Fibroblast of lung (primary cell): ENCODE measurements at regions not wholly inside any gene's neighbourhood (a gene's known extent, or its start where the extent isn't known, plus 50 kb on each side); places are given as distances from the start of the nearest gene placed in this dataset.

Source experiments
- DNase-seq, 2 donors: peaks; one replicate each; pipeline versions ENCODE4 v3.0.0 to v3.0.0-alpha.2; 2010; ENCODE audit warnings: low read depth in 2 of 2
- H2AFZ ChIP-seq: 2 replicates; pipeline ENCODE4 v1.5.1; 2012; ENCODE audit warnings: low read length, control low read depth, inconsistent platforms
- H3K27ac ChIP-seq: 2 replicates; pipeline ENCODE4 v1.5.1; 2011; ENCODE audit warnings: low read length, control low read depth; ENCODE audit not compliant: insufficient read depth
- H3K27me3 ChIP-seq: 2 replicates; pipeline ENCODE4 v1.5.1; 2011; ENCODE audit warnings: mild to moderate bottlenecking, low read length; ENCODE audit not compliant: control insufficient read depth, insufficient read depth
- H3K36me3 ChIP-seq: 2 replicates; pipeline ENCODE4 v1.5.1; 2011; ENCODE audit warnings: low read length; ENCODE audit not compliant: control insufficient read depth, insufficient read depth
- H3K4me1 ChIP-seq: 2 replicates; pipeline ENCODE4 v1.5.1; 2011; ENCODE audit warnings: low read length; ENCODE audit not compliant: control insufficient read depth, insufficient read depth; ENCODE audit errors: extremely low read depth
- H3K4me2 ChIP-seq: 2 replicates; pipeline ENCODE4 v1.5.1; 2011; ENCODE audit warnings: low read length, control low read depth; ENCODE audit not compliant: insufficient read depth; ENCODE audit errors: extremely low read depth
- H3K4me3 ChIP-seq, 4 experiments: fragments of 200-600 bp in 1 of 4; sonication (generic) in 1 of 4; replicated peaks in 1 of 4; 2 replicates each; pipeline ENCODE4 v1.5.1; 2011 to 2016; ENCODE audit warnings: low read length in 4 of 4, low read depth in 3 of 4, mild to moderate bottlenecking in 3 of 4, control low read depth in 2 of 4, inconsistent platforms in 1 of 4, mixed read lengths in 1 of 4; ENCODE audit not compliant: insufficient read depth in 1 of 4; ENCODE audit errors: control extremely low read depth in 1 of 4
- H3K79me2 ChIP-seq: 2 replicates; pipeline ENCODE4 v1.5.1; 2012; ENCODE audit warnings: mild to moderate bottlenecking, low read length, inconsistent platforms; ENCODE audit not compliant: control insufficient read depth, insufficient read depth
- H3K9ac ChIP-seq: 2 replicates; pipeline ENCODE4 v1.5.1; 2011; ENCODE audit warnings: mild to moderate bottlenecking, low read length, control low read depth; ENCODE audit not compliant: insufficient read depth
- H3K9me3 ChIP-seq: 2 replicates; pipeline ENCODE4 v1.5.1; 2012; ENCODE audit warnings: low read depth, low read length; ENCODE audit not compliant: control insufficient read depth, insufficient read depth
- H4K20me1 ChIP-seq: 2 replicates; pipeline ENCODE4 v1.5.1; 2011; ENCODE audit warnings: low read length; ENCODE audit not compliant: control insufficient read depth, insufficient read depth; ENCODE audit errors: extremely low read depth
- EZH2 ChIP-seq: IDR thresholded peaks from 2 replicates; pipeline ENCODE4 v1.5.1; 2012; ENCODE audit warnings: low read length, control low read depth, mild to moderate bottlenecking; ENCODE audit errors: missing control alignments
- TF ChIP-seq, protein P1 (sequence below), 2 donors: IDR thresholded peaks in 1 of 2; conservative IDR thresholded peaks in 1 of 2; 1 replicate in 1 of 2; 2 replicates in 1 of 2; pipeline ENCODE4 v1.5.1; 2011 to 2012; ENCODE audit warnings: low read length in 2 of 2, control low read depth in 1 of 2, inconsistent platforms in 1 of 2, low read depth in 1 of 2, mild to moderate bottlenecking in 1 of 2

DNA sequence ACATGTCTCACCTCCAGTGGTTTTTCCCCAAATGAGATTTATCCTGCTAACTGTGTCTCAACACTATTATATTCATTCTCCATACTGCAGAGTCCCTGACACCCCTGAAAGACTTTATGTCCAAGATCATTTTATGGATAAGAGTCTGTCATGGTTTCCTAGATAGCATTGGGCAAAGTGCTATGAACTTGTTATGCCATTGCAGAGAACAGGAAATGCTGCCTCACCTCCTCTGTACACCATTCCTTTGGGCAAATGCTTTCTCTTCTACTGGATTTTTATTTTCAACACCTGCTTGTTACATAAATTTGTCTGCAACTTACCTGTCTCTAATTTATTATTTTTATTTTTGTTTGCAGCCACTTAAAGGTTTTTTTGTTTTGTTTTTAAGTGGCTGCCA, 652.5 kb upstream of the FAM98A start:
- H3K4me3 ChIP-seq: no peak overlapping the region
- DNase-seq: no peak
- no peak for TF ChIP-seq EZH2
- TF ChIP-seq, protein P1, sequence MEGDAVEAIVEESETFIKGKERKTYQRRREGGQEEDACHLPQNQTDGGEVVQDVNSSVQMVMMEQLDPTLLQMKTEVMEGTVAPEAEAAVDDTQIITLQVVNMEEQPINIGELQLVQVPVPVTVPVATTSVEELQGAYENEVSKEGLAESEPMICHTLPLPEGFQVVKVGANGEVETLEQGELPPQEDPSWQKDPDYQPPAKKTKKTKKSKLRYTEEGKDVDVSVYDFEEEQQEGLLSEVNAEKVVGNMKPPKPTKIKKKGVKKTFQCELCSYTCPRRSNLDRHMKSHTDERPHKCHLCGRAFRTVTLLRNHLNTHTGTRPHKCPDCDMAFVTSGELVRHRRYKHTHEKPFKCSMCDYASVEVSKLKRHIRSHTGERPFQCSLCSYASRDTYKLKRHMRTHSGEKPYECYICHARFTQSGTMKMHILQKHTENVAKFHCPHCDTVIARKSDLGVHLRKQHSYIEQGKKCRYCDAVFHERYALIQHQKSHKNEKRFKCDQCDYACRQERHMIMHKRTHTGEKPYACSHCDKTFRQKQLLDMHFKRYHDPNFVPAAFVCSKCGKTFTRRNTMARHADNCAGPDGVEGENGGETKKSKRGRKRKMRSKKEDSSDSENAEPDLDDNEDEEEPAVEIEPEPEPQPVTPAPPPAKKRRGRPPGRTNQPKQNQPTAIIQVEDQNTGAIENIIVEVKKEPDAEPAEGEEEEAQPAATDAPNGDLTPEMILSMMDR (conservative IDR thresholded peaks at IDR 0.05 in 1 of 2, IDR thresholded peaks at IDR 0.05 in 1 of 2; ENCODE audit: low read depth in 1 of 2, low read length in 2 of 2): no peak
- no peaks in the 10 kb centered on the region for H3K4me1 ChIP-seq
- no peak overlapping the region for H3K27ac ChIP-seq
- H3K9ac ChIP-seq: no peak overlapping the region
- no peaks in the 10 kb centered on the region for H3K9me3 ChIP-seq
- H4K20me1 ChIP-seq: no peaks in the 10 kb centered on the region
- H3K4me2 ChIP-seq: no peak overlapping the region
- no peaks in the 10 kb centered on the region for H3K27me3 ChIP-seq
- no peaks in the 10 kb centered on the region for H3K79me2 ChIP-seq
- no peaks in the 10 kb centered on the region for H3K36me3 ChIP-seq
- H2AFZ ChIP-seq: no peak overlapping the region

DNA sequence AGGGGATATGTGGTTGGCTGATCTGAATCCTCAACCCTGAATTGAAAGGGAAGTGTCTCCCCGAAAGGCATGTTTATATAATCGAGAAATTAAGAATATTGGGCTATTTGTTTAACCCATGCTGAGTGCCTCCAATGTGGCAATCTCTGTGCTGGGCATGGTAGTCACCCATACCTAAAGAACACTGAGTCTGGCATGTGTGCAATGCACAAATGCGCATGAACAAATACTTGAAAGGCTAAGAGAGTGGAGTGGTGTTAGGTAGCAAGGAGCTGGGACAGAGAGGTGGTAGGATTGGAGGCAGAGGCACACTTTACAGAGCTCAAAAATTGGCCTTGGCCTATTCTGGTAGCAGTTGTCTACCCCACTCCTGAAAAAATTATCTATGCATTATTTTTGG, 645.1 kb upstream of the FAM98A start:
- H3K27ac ChIP-seq: no peak overlapping the region
- H3K27me3 ChIP-seq: no peaks in the 10 kb centered on the region
- no peaks in the 10 kb centered on the region for H3K36me3 ChIP-seq
- no peak overlapping the region for H3K4me2 ChIP-seq
- TF ChIP-seq, protein P1 (conservative IDR thresholded peaks at IDR 0.05 in 1 of 2, IDR thresholded peaks at IDR 0.05 in 1 of 2; ENCODE audit: low read depth in 1 of 2, low read length in 2 of 2): no peak
- no peak for TF ChIP-seq EZH2
- H3K9me3 ChIP-seq: no peaks in the 10 kb centered on the region
- H3K79me2 ChIP-seq: no peaks in the 10 kb centered on the region
- no peak overlapping the region for H2AFZ ChIP-seq
- H3K4me1 ChIP-seq: no peaks in the 10 kb centered on the region
- H4K20me1 ChIP-seq: no peaks in the 10 kb centered on the region
- no peak overlapping the region for H3K9ac ChIP-seq
- H3K4me3 ChIP-seq: no peak overlapping the region
- no peak for DNase-seq

- H3K36me3 ChIP-seq: no peaks in the 10 kb centered on the region
- H2AFZ ChIP-seq: no peak overlapping the region
- H3K4me3 ChIP-seq: no peak overlapping the region
- no peak overlapping the region for H3K4me2 ChIP-seq
- no peaks in the 10 kb centered on the region for H3K4me1 ChIP-seq
- no peak for TF ChIP-seq EZH2
- TF ChIP-seq, protein P1 (conservative IDR thresholded peaks at IDR 0.05 in 1 of 2, IDR thresholded peaks at IDR 0.05 in 1 of 2; ENCODE audit: low read depth in 1 of 2, low read length in 2 of 2): no peak
- H3K9ac ChIP-seq: no peak overlapping the region
- no peaks in the 10 kb centered on the region for H3K9me3 ChIP-seq
- H3K27ac ChIP-seq: no peak overlapping the region
- no peaks in the 10 kb centered on the region for H4K20me1 ChIP-seq
- no peaks in the 10 kb centered on the region for H3K27me3 ChIP-seq
- DNase-seq: no peak
- no peaks in the 10 kb centered on the region for H3K79me2 ChIP-seq
Measured at GRCh38 chr2:34242763-34243123, 643.6 kb upstream of the FAM98A start.
